Adrenal gland (tissue), 9 donors: ENCODE measurements at regions not wholly inside any gene's neighbourhood (a gene's known extent, or its start where the extent isn't known, plus 50 kb on each side); places are given as distances from the start of the nearest gene placed in this dataset.
"Not testable (repeated sequence)": the region's sequence is repeated elsewhere in the genome, so short reads cannot be mapped to it uniquely, and the experiment has no call there.

ENCODE experiments used
- DNase-seq, 7 donors: peaks; one replicate each; pipeline ENCODE4 v3.0.0-alpha.2; 2019 to 2020
- H3K27ac ChIP-seq, 5 donors: fragments of 200-600 bp; sonication (generic) in 4 of 5; 1 replicate in 3 of 5; 2 replicates in 2 of 5; pipeline versions ENCODE4 v1.5.1 to v1.8.0; 2016 to 2020; ENCODE audit warnings: mild to moderate bottlenecking in 1 of 5
- H3K27me3 ChIP-seq: fragments of 200-600 bp; 2 replicates; pipeline ENCODE4 v1.8.0; 2021
- H3K36me3 ChIP-seq, 2 donors: fragments of 200-600 bp; replicated peaks in 1 of 2; 1 replicate in 1 of 2; 2 replicates in 1 of 2; pipeline versions ENCODE4 v1.5.1 to v1.8.0; 2018 to 2022
- H3K4me1 ChIP-seq, 2 donors: fragments of 200-600 bp; replicated peaks in 1 of 2; 1 replicate in 1 of 2; 2 replicates in 1 of 2; pipeline versions ENCODE4 v1.5.1 to v1.8.0; 2018 to 2021
- H3K4me3 ChIP-seq, 4 donors: fragments of 200-600 bp; sonication (generic) in 3 of 4; one replicate each; pipeline ENCODE4 v1.5.1; 2016 to 2018
- H3K9me3 ChIP-seq, 3 donors: fragments of 200-600 bp; sonication (generic) in 1 of 3; replicated peaks in 1 of 3; 1 replicate in 2 of 3; 2 replicates in 1 of 3; pipeline versions ENCODE4 v1.5.1 to v1.8.0; 2016 to 2021
- POLR2A ChIP-seq, 2 donors: fragments of 450-650 bp; IDR thresholded peaks; one replicate each; pipeline ENCODE4 v1.6.1; 2017; ENCODE audit warnings: antibody characterized with exemption in 2 of 2, mild to moderate bottlenecking in 2 of 2, moderate library complexity in 1 of 2
- whole genome bisulfite sequencing, 4 donors: extraction: QIAGEN DNeasy Blood & Tissue Kit in 2 of 4; methylation state at CpG; one replicate each; pipeline versions ENCODE4 v1.1.5 to v1.1.7; 2013 to 2017; 5-methylcytosine and 5-hydroxymethylcytosine counted together
- intact Hi-C, 2 donors: fragments of 100-400 bp; cut with DNase I; formaldehyde crosslinking; loops; one replicate each; pipeline versions ENCODE4 v1.14.1 to v1.15.0; 2022 to 2023
- TF ChIP-seq, protein P1 (sequence below), 6 experiments: fragments of 450-650 bp in 4 of 6; fragments of 200-600 bp in 2 of 6; sonication (generic) in 1 of 6; IDR thresholded peaks; 1 replicate in 5 of 6; 2 replicates in 1 of 6; pipeline versions ENCODE4 v1.5.1 to v1.8.0; 2016 to 2021; ENCODE audit warnings: antibody characterized with exemption in 6 of 6, mild to moderate bottlenecking in 2 of 6, moderate library complexity in 1 of 6
- donor health status: healthy with polysubstance abuse.
- donor health status: Bipolar disorder and iron deficiency.
- donor health status: DM: yes; HTN: yes; CAD: no.
- donor health status: DM: no; HTN: no; CAD: no.
- donor health status: DM: no; HTN: no; CAD: no.

DNA sequence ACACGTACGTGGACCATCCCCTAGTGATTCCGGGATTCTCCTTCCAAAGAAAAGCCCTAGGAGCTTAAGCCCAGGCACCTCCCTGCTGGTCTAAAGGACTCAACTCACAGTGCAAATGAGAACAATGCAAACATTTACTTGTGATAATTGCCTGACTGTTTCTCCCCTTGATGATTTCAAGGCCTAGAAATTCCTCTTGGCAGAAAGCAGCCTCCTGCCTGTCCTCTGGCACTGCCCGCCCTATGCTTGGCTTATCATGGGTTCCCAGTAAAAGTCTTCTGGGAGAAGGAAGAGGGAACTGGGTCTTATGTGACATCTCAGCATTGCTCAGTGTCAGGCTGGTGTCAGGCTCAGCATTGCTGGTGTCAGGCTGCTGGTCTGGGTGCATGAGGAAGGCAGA is 351.8 kb downstream of the SHANK2 start:
- H3K4me3 ChIP-seq: no peak overlapping the region
- H3K27me3 ChIP-seq: no peaks in the 10 kb centered on the region
- intact Hi-C loops: no loop called here
- TF ChIP-seq POLR2A (IDR thresholded peaks at IDR 0.05): no peak
- no peaks in the 10 kb centered on the region for H3K4me1 ChIP-seq
- WGBS, 4 donors: 83 to 97% (median 86%) methylated on average over 3 to 4 of the region's 4 CpGs
- DNase-seq: no peak
- H3K27ac ChIP-seq: no peak overlapping the region
- H3K9me3 ChIP-seq: no peaks in the 10 kb centered on the region
- H3K36me3 ChIP-seq: no peaks in the 10 kb centered on the region

- no peak for TF ChIP-seq POLR2A (IDR thresholded peaks at IDR 0.05)
- TF ChIP-seq, protein P1, sequence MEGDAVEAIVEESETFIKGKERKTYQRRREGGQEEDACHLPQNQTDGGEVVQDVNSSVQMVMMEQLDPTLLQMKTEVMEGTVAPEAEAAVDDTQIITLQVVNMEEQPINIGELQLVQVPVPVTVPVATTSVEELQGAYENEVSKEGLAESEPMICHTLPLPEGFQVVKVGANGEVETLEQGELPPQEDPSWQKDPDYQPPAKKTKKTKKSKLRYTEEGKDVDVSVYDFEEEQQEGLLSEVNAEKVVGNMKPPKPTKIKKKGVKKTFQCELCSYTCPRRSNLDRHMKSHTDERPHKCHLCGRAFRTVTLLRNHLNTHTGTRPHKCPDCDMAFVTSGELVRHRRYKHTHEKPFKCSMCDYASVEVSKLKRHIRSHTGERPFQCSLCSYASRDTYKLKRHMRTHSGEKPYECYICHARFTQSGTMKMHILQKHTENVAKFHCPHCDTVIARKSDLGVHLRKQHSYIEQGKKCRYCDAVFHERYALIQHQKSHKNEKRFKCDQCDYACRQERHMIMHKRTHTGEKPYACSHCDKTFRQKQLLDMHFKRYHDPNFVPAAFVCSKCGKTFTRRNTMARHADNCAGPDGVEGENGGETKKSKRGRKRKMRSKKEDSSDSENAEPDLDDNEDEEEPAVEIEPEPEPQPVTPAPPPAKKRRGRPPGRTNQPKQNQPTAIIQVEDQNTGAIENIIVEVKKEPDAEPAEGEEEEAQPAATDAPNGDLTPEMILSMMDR (IDR thresholded peaks at IDR 0.05): no peak
- Histone ChIP-seq H3K9me3 (no peaks in the 10 kb centered on the region), H3K4me1 (no peaks in the 10 kb centered on the region), H3K36me3 (no peaks in the 10 kb centered on the region), H3K4me3 (no peak overlapping the region), H3K27me3 (no peaks in the 10 kb centered on the region), H3K27ac (no peak overlapping the region)
- intact Hi-C loops: no loop called here
- DNase-seq: no peak
- WGBS, 4 donors: 46 to 63% (median 55%) methylated on average over 11 to 15 of the region's 15 CpGs
These were observed 350.3 kb downstream of the SHANK2 start for GRCh38 chr11:70901951-70902521.

DNA sequence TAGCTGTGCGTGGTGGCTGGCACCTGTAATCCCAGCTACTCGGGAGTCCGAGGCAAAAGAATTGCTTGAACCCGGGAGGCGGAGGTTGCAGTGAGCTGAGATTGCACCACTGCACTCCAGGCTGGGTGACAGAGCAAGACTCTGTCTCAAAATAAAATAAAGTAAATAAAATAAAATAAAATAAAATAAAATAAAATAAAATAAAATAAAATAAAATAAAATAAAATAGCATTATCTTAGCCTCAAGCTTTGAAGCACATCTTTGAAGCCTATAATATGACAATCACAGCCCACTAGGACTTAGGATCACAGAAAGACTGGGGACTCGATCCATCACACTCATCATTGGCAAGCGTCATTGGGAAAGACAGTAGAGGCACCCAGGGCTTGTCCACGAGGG is 349.1 kb downstream of the SHANK2 start:
- H3K4me1 ChIP-seq, intact Hi-C loops, H3K9me3 ChIP-seq, H3K36me3 ChIP-seq, H3K4me3 ChIP-seq, H3K27me3 ChIP-seq, H3K27ac ChIP-seq, DNase-seq: not testable (repeated sequence)
- WGBS, 4 donors: 83 to 88% (median 85%) methylated on average over 8 of the region's 8 CpGs

DNA sequence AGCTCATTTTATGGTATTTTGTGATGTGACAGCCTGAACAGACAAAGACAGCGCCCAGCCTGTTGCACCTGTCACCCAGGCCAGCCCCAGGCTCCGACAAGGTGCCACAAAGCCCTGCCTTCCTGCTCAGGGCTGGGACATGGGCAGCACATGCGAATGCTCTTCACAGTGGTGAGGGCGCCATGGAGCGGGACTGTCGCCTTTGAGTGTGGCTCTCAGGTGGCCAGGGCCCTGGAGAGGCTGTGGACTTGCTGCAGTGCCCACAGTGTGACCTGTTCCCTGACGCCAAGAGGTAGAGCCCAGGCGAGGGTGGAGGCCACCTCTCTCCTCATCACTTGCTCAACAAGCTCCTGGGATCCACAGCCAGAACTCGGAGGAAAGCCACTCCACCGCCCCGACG is 346.3 kb downstream of the SHANK2 start:
- no peak for TF ChIP-seq POLR2A (IDR thresholded peaks at IDR 0.05)
- TF ChIP-seq, protein P1 (IDR thresholded peaks at IDR 0.05): no peak
- 86 to 96% (median 91%) methylated on average over 5 to 12 of the region's 12 CpGs for WGBS, 4 donors
- Histone ChIP-seq H3K27ac (no peak overlapping the region), H3K4me3 (no peak overlapping the region), H3K9me3 (no peaks in the 10 kb centered on the region), H3K36me3 (no peaks in the 10 kb centered on the region), H3K4me1 (no peaks in the 10 kb centered on the region), H3K27me3 (no peaks in the 10 kb centered on the region)
- intact Hi-C loops: no loop called here
- DNase-seq: no peak

- TF ChIP-seq, protein P1 (IDR thresholded peaks at IDR 0.05): no peak
- TF ChIP-seq POLR2A (IDR thresholded peaks at IDR 0.05): no peak
- 65 to 76% (median 72%) methylated on average over 6 to 9 of the region's 9 CpGs for WGBS, 4 donors
- no peaks in the 10 kb centered on the region for H3K4me1 ChIP-seq
- DNase-seq: no peak
- H3K9me3 ChIP-seq: no peaks in the 10 kb centered on the region
- no peaks in the 10 kb centered on the region for H3K36me3 ChIP-seq
- H3K27ac ChIP-seq: no peak overlapping the region
- H3K4me3 ChIP-seq: no peak overlapping the region
- no peaks in the 10 kb centered on the region for H3K27me3 ChIP-seq
- intact Hi-C loops: no loop called here
These were observed 344.2 kb downstream of the SHANK2 start for GRCh38 chr11:70908223-70908622.
